NCI-H2227 (cell line): ENCODE measurements at regions not wholly inside any gene's neighbourhood (a gene's known extent, or its start where the extent isn't known, plus 50 kb on each side); places are given as distances from the start of the nearest gene placed in this dataset.

Experiments
- DNase-seq: peaks from one replicate; lab custom pipeline; 2025; ENCODE audit not compliant: unreplicated experiment; lab: John Stamatoyannopoulos, UW

GRCh38 chr22:49255741-49256318, 571.8 kb downstream of the BRD1 start:
- no peak for DNase-seq

GRCh38 chr22:49255154-49255553, 572.5 kb downstream of the BRD1 start:
- DNase-seq = no peak

- no peak for DNase-seq
These were observed 574.0 kb downstream of the BRD1 start for GRCh38 chr22:49253656-49254055.

- DNase-seq = no peak
These were observed 576.3 kb downstream of the BRD1 start for GRCh38 chr22:49251371-49251770.

- no peak for DNase-seq
These were observed 580.3 kb downstream of the BRD1 start for GRCh38 chr22:49247194-49247924.

GRCh38 chr22:49244466-49245420, 582.9 kb downstream of the BRD1 start:
- DNase-seq = no peak

- DNase-seq = no peak
These were observed 583.7 kb downstream of the BRD1 start for GRCh38 chr22:49243965-49244364.

GRCh38 chr22:49243335-49243734, 584.3 kb downstream of the BRD1 start:
- DNase-seq = no peak

- no peak for DNase-seq
These were observed 585.2 kb downstream of the BRD1 start for GRCh38 chr22:49242480-49242879.

GRCh38 chr22:49241174-49241851, 586.4 kb downstream of the BRD1 start:
- no peak for DNase-seq

- no peak for DNase-seq
These were observed 587.2 kb downstream of the BRD1 start for GRCh38 chr22:49240472-49240871.

GRCh38 chr22:49240016-49240380, 587.7 kb downstream of the BRD1 start:
- no peak for DNase-seq

- DNase-seq = no peak
These were observed 588.2 kb downstream of the BRD1 start for GRCh38 chr22:49239264-49240015.

- no peak for DNase-seq
These were observed 589.2 kb downstream of the BRD1 start for GRCh38 chr22:49238181-49239141.

- no peak for DNase-seq
These were observed 590.0 kb downstream of the BRD1 start for GRCh38 chr22:49237703-49238102.

GRCh38 chr22:49237279-49237678, 590.4 kb downstream of the BRD1 start:
- no peak for DNase-seq

- DNase-seq = no peak
These were observed 591.1 kb downstream of the BRD1 start for GRCh38 chr22:49236541-49237075.

GRCh38 chr22:49235463-49236300, 592.0 kb downstream of the BRD1 start:
- DNase-seq = no peak
